ENCODE measurements at regions not wholly inside any gene's neighbourhood (a gene's known extent, or its start where the extent isn't known, plus 50 kb on each side); places are given as distances from the start of the nearest gene placed in this dataset.
A peak's percentile ranks its signal among the peaks of the same experiment; 100 is the strongest.

DNA sequence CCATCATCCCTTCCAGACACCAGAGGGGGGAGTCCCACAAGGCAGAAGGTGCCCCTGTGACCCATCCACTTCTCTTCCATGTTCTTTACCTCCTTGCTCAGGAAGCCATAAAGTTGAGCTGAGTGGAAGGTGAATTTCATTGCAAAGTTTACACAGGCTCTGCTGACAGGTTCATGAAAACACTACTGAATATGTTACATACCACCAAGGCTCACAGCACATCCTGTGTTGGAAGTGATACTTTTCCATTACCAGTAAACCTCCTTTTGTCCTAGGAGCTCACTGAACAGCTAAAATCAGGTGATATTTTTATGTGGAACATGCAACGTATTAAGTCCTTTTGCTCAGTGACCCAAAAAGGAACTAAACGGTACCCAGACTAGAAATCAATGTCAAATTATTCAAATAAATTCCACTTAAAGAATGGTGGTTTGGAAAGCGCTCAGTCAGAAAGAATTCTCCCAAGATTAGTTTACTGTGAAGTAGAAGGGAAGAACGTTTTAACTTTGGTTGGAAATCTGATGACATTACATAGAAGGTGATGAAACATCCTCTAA is 196.2 kb upstream of the NUDT4 start:
- DNase-seq (no peak), ATAC-seq (no peak)
- intact Hi-C loops (cut with micrococcal nuclease) = no loop called here
- ChIA-PET POLR2A (no interaction called here), CTCF (no interaction called here)
- Mint-ChIP-seq H3K36me3 (ENCODE audit: low read depth) (no peaks in the 10 kb centered on the region), H3K4me3 (no peak overlapping the region), H3K4me1 (ENCODE audit: low read depth) (peaks cover 18% of the 10 kb centered on the region), H3K27ac (no peak overlapping the region), H3K27me3 (no peaks in the 10 kb centered on the region), H3K9me3 (no peaks in the 10 kb centered on the region)
- TF ChIP-seq, protein P1, sequence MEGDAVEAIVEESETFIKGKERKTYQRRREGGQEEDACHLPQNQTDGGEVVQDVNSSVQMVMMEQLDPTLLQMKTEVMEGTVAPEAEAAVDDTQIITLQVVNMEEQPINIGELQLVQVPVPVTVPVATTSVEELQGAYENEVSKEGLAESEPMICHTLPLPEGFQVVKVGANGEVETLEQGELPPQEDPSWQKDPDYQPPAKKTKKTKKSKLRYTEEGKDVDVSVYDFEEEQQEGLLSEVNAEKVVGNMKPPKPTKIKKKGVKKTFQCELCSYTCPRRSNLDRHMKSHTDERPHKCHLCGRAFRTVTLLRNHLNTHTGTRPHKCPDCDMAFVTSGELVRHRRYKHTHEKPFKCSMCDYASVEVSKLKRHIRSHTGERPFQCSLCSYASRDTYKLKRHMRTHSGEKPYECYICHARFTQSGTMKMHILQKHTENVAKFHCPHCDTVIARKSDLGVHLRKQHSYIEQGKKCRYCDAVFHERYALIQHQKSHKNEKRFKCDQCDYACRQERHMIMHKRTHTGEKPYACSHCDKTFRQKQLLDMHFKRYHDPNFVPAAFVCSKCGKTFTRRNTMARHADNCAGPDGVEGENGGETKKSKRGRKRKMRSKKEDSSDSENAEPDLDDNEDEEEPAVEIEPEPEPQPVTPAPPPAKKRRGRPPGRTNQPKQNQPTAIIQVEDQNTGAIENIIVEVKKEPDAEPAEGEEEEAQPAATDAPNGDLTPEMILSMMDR (IDR thresholded peaks at IDR 0.05) = no peak

- peak; percentile 72 for ATAC-seq
- no peak for DNase-seq
- Mint-ChIP-seq H3K27me3 (no peaks in the 10 kb centered on the region), H3K4me3 (no peak overlapping the region), H3K36me3 (ENCODE audit: low read depth) (no peaks in the 10 kb centered on the region), H3K27ac (peak overlapping the region; percentile 79), H3K4me1 (ENCODE audit: low read depth) (peaks cover 18% of the 10 kb centered on the region), H3K9me3 (no peaks in the 10 kb centered on the region)
- TF ChIP-seq, protein P1 (IDR thresholded peaks at IDR 0.05) = no peak
- intact Hi-C loops (cut with micrococcal nuclease) = no loop called here
- ChIA-PET POLR2A (no interaction called here), CTCF (no interaction called here)
Observed at GRCh38 chr12:93183940-93184671, 193.6 kb upstream of the NUDT4 start.

GRCh38 chr12:93184672-93185368 is 192.9 kb upstream of the NUDT4 start:
- CTCF ChIA-PET = interaction anchor here (0.8 to 1.6 kb wide), 2 partner anchors 212 to 917 kb away, joined by 3 to 6 read pairs; no protein-coding TSS in a partner anchor
- TF ChIP-seq, protein P1 (IDR thresholded peaks at IDR 0.05) = no peak
- DNase-seq (no peak), ATAC-seq (no peak)
- Mint-ChIP-seq H3K36me3 (ENCODE audit: low read depth) (no peaks in the 10 kb centered on the region), H3K27me3 (no peaks in the 10 kb centered on the region), H3K4me3 (no peak overlapping the region), H3K9me3 (no peaks in the 10 kb centered on the region), H3K27ac (peak overlapping the region; percentile 79), H3K4me1 (ENCODE audit: low read depth) (peaks cover 18% of the 10 kb centered on the region)
- intact Hi-C loops (cut with micrococcal nuclease) = no loop called here
- POLR2A ChIA-PET = no interaction called here

DNA sequence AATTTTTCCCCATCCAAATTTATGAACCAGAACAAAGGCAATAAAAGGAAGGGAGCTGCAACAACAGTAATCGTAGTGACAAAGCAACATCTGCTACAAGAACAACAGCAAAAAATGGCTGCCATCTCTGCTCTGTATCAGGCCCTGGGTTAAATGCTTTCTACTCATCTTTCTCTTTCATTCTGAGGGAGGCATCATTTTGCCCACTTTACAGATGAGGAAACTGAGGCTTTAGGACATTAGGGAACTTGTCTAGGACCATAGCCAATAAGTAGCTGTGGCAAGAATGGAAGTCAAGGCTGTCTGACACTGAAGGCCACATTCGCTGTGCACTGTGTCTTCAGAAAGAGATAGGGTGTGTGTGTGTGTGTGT is 192.4 kb upstream of the NUDT4 start:
- TF ChIP-seq, protein P1 (IDR thresholded peaks at IDR 0.05) = no peak
- Mint-ChIP-seq H3K36me3 (ENCODE audit: low read depth) (no peaks in the 10 kb centered on the region), H3K4me3 (no peak overlapping the region), H3K9me3 (no peaks in the 10 kb centered on the region), H3K4me1 (ENCODE audit: low read depth) (peaks cover 18% of the 10 kb centered on the region), H3K27me3 (no peaks in the 10 kb centered on the region), H3K27ac (no peak overlapping the region)
- ATAC-seq (no peak), DNase-seq (no peak)
- ChIA-PET POLR2A (no interaction called here), CTCF (interaction anchor here (0.8 to 1.7 kb wide), 3 partner anchors 211 to 916 kb away, joined by 3 to 6 read pairs (median 4); no protein-coding TSS in a partner anchor)
- intact Hi-C loops (cut with micrococcal nuclease) = no loop called here

GRCh38 chr12:93186131-93186530 is 191.6 kb upstream of the NUDT4 start:
- peak; percentile 31 for DNase-seq
- ChIA-PET CTCF (interaction anchor here (1.6 to 1.7 kb wide), 2 partner anchors 211 to 234 kb away, joined by 4 to 6 read pairs; no protein-coding TSS in a partner anchor), POLR2A (no interaction called here)
- Mint-ChIP-seq H3K4me3 (no peak overlapping the region), H3K9me3 (no peaks in the 10 kb centered on the region), H3K27ac (no peak overlapping the region), H3K4me1 (ENCODE audit: low read depth) (peaks cover 18% of the 10 kb centered on the region), H3K36me3 (ENCODE audit: low read depth) (no peaks in the 10 kb centered on the region), H3K27me3 (no peaks in the 10 kb centered on the region)
- peak; percentile 60 for ATAC-seq
- TF ChIP-seq, protein P1 (IDR thresholded peaks at IDR 0.05) = no peak
- intact Hi-C loops (cut with micrococcal nuclease) = no loop called here
